PFSK-1 (cell line): ENCODE measurements at regions not wholly inside any gene's neighbourhood (a gene's known extent, or its start where the extent isn't known, plus 50 kb on each side); places are given as distances from the start of the nearest gene placed in this dataset.

ENCODE experiments used
- FOXP2 ChIP-seq: optimal IDR thresholded peaks from 2 replicates; pipeline ENCODE3; 2011; ENCODE audit warnings: borderline replicate concordance, control low read depth, inconsistent platforms; ENCODE audit not compliant: insufficient read depth; ENCODE audit errors: extremely low read length, extremely low read depth
- POLR2AphosphoS5 ChIP-seq: IDR thresholded peaks from 2 replicates; pipeline ENCODE4 v1.6.1; 2012; ENCODE audit warnings: low read depth, mild to moderate bottlenecking, control low read depth, low read length, moderate library complexity
- SIN3A ChIP-seq: IDR thresholded peaks from 2 replicates; pipeline ENCODE4 v1.6.1; 2012; ENCODE audit warnings: mild to moderate bottlenecking, low read length, moderate library complexity, borderline replicate concordance; ENCODE audit not compliant: insufficient read depth
- TAF1 ChIP-seq: IDR thresholded peaks from 2 replicates; pipeline ENCODE4 v1.6.1; 2012; ENCODE audit warnings: low read length, control low read depth, borderline replicate concordance; ENCODE audit not compliant: insufficient read depth
- TF ChIP-seq, protein P1 (sequence below), 2 experiments: IDR thresholded peaks; 2 replicates each; pipeline versions ENCODE4 v1.6.1 to v1.8.0; 2011 to 2012; ENCODE audit warnings: low read depth in 2 of 2, low read length in 2 of 2, control low read depth in 1 of 2, inconsistent platforms in 1 of 2, mild to moderate bottlenecking in 1 of 2, moderate library complexity in 1 of 2; ENCODE audit not compliant: insufficient read depth in 1 of 2

DNA sequence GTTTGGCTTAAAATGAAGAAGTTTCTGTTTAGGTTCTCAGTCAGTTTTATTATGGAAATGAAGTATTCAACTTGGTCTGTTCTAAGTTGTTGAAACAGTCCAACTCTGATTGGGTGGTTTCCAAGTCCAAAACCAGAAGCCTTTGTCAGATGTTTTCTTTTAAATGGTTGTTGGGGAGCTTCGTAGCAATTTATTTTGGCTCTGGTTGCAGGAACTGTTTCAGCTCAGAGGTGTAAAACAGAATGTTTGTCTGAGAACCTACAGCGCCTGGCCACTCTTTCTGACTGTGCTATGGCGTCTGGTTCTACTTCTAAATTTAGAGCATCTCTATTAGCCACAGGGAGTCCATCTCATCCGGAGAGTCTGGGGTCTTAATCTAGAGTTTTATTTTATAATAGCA, 582.6 kb upstream of the TMPRSS15 start:
- TF ChIP-seq POLR2AphosphoS5 (no peak), SIN3A (no peak), TAF1 (no peak), FOXP2 (no peak)
- TF ChIP-seq, protein P1, sequence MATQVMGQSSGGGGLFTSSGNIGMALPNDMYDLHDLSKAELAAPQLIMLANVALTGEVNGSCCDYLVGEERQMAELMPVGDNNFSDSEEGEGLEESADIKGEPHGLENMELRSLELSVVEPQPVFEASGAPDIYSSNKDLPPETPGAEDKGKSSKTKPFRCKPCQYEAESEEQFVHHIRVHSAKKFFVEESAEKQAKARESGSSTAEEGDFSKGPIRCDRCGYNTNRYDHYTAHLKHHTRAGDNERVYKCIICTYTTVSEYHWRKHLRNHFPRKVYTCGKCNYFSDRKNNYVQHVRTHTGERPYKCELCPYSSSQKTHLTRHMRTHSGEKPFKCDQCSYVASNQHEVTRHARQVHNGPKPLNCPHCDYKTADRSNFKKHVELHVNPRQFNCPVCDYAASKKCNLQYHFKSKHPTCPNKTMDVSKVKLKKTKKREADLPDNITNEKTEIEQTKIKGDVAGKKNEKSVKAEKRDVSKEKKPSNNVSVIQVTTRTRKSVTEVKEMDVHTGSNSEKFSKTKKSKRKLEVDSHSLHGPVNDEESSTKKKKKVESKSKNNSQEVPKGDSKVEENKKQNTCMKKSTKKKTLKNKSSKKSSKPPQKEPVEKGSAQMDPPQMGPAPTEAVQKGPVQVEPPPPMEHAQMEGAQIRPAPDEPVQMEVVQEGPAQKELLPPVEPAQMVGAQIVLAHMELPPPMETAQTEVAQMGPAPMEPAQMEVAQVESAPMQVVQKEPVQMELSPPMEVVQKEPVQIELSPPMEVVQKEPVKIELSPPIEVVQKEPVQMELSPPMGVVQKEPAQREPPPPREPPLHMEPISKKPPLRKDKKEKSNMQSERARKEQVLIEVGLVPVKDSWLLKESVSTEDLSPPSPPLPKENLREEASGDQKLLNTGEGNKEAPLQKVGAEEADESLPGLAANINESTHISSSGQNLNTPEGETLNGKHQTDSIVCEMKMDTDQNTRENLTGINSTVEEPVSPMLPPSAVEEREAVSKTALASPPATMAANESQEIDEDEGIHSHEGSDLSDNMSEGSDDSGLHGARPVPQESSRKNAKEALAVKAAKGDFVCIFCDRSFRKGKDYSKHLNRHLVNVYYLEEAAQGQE (IDR thresholded peaks at IDR 0.05; ENCODE audit: insufficient read depth in 1 of 2, low read depth in 2 of 2, low read length in 2 of 2): no peak
